Nephron (organoid): ENCODE measurements at regions not wholly inside any gene's neighbourhood (a gene's known extent, or its start where the extent isn't known, plus 50 kb on each side); places are given as distances from the start of the nearest gene placed in this dataset.
A peak's percentile ranks its signal among the peaks of the same experiment; 100 is the strongest.

Experiments
- H3K27ac Mint-ChIP-seq, 3 experiments: 2 replicates each; pipeline ENCODE4 v1.8.0; 2020; ENCODE audit warnings: mixed read lengths in 3 of 3, mild to moderate bottlenecking in 2 of 3, moderate library complexity in 1 of 3
- H3K27me3 Mint-ChIP-seq: 2 replicates; pipeline ENCODE4 v1.8.0; 2021; ENCODE audit warnings: low read depth, mild to moderate bottlenecking, moderate library complexity, mixed read lengths
- H3K36me3 Mint-ChIP-seq: 2 replicates; pipeline ENCODE4 v1.8.0; 2020; ENCODE audit warnings: low read depth, mixed read lengths
- H3K4me1 Mint-ChIP-seq: 2 replicates; pipeline ENCODE4 v1.8.0; 2020; ENCODE audit warnings: mixed read lengths
- H3K4me3 Mint-ChIP-seq, 3 experiments: 2 replicates each; pipeline ENCODE4 v1.8.0; 2020; ENCODE audit warnings: mild to moderate bottlenecking in 3 of 3, mixed read lengths in 3 of 3, moderate library complexity in 2 of 3
- H3K9me3 Mint-ChIP-seq: 2 replicates; pipeline ENCODE4 v1.8.0; 2020; ENCODE audit warnings: mixed read lengths
- TF ChIP-seq, protein P1 (sequence below), 3 experiments: fragments of 200-600 bp; sonication (generic); IDR thresholded peaks; one replicate each; pipeline ENCODE4 v1.5.0; 2021; ENCODE audit warnings: antibody characterized with exemption in 3 of 3; ENCODE audit not compliant: unreplicated experiment in 3 of 3

DNA sequence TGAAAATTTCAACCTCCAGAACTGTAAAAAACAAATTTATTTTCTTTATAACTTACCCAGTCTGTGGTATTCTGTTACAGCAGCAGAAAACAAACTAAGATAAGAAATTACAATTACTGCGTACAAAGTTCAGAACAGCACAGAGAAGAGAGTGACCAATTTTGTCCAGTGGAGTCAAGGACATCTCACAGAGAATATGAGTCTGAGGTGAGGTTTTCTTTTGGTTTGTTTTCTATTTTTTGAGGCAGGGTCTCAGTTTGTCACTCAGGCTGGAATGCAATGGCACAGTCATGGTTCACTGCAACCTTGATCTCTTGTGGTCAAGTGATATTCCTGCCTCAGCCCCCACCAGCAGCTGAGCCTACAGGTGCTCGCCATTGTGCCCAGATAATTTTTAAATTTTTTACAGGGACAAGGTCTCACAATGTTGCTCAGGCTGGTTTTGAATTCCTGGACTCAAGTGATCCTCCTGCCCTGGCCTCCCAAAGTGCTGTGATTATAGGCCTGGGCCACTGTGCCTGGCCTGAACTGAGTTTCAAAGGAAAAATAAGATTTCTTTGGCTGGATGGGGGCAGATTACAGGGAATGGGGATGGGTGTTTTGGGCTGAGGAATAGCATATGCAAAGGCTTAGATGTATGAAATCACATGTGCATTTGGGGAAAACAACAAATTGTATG lies 201.1 kb upstream of the USP24 start:
- Mint-ChIP-seq H3K9me3 (peaks cover 25% of the 10 kb centered on the region), H3K4me3 (no peak overlapping the region), H3K27ac (no peak overlapping the region), H3K27me3 (peaks cover 5% of the 10 kb centered on the region), H3K36me3 (no peaks in the 10 kb centered on the region), H3K4me1 (peaks cover 27% of the 10 kb centered on the region)
- TF ChIP-seq, protein P1, sequence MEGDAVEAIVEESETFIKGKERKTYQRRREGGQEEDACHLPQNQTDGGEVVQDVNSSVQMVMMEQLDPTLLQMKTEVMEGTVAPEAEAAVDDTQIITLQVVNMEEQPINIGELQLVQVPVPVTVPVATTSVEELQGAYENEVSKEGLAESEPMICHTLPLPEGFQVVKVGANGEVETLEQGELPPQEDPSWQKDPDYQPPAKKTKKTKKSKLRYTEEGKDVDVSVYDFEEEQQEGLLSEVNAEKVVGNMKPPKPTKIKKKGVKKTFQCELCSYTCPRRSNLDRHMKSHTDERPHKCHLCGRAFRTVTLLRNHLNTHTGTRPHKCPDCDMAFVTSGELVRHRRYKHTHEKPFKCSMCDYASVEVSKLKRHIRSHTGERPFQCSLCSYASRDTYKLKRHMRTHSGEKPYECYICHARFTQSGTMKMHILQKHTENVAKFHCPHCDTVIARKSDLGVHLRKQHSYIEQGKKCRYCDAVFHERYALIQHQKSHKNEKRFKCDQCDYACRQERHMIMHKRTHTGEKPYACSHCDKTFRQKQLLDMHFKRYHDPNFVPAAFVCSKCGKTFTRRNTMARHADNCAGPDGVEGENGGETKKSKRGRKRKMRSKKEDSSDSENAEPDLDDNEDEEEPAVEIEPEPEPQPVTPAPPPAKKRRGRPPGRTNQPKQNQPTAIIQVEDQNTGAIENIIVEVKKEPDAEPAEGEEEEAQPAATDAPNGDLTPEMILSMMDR (IDR thresholded peaks at IDR 0.05; ENCODE audit: unreplicated experiment in 3 of 3) = no peak

DNA sequence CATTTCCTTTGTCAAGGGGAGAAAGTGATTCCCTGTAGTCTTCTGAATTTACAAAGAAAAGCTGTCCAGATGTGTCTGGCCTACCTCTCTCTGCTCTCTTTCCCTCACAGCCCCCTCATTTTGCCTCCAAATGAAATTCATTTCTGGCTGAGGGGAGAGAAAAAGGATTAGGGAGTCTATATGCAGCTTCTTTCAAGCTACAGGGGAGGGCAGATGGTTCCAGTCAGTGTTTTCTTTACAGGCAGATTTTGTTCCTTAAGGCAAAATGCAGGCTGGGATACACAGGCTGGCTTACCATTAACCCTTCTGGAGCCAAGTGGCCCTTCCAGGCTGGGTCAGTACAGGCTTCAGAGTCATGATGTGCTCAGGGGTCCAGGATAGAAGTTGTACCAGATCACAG lies 198.1 kb upstream of the USP24 start:
- H3K9me3 Mint-ChIP-seq = peaks cover 33% of the 10 kb centered on the region
- H3K27ac Mint-ChIP-seq = peak overlapping the region; percentile 74 to 86 (median 77)
- H3K36me3 Mint-ChIP-seq = no peaks in the 10 kb centered on the region
- H3K4me1 Mint-ChIP-seq = peaks cover 10% of the 10 kb centered on the region
- H3K4me3 Mint-ChIP-seq = no peak overlapping the region
- H3K27me3 Mint-ChIP-seq = peaks cover 5% of the 10 kb centered on the region
- TF ChIP-seq, protein P1 (IDR thresholded peaks at IDR 0.05; ENCODE audit: unreplicated experiment in 3 of 3) = no peak

DNA sequence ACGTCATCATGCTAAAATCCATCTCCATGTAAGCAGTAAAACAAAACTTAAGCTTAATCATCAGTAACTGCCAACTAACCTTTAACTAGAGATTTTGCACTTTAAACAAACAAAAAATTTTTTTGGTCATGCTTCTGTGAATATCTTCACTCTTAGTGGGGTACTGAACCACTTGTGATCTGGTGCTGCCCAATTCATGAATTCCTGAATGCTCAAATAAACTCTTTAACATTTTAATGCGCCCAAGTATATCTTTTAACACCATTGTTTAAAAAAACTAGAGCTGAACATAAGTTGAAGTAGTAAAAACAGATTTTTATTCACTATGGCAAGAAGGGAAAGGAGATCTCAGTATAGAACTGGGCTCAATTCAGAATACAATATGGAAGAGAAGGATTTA lies 196.9 kb upstream of the USP24 start:
- Mint-ChIP-seq H3K27me3 (peaks cover 6% of the 10 kb centered on the region), H3K4me3 (no peak overlapping the region), H3K9me3 (peaks cover 33% of the 10 kb centered on the region), H3K4me1 (peaks cover 10% of the 10 kb centered on the region), H3K27ac (peak overlapping the region in 1 of 3 experiments; percentile 26), H3K36me3 (no peaks in the 10 kb centered on the region)
- TF ChIP-seq, protein P1 (IDR thresholded peaks at IDR 0.05; ENCODE audit: unreplicated experiment in 3 of 3) = no peak

DNA sequence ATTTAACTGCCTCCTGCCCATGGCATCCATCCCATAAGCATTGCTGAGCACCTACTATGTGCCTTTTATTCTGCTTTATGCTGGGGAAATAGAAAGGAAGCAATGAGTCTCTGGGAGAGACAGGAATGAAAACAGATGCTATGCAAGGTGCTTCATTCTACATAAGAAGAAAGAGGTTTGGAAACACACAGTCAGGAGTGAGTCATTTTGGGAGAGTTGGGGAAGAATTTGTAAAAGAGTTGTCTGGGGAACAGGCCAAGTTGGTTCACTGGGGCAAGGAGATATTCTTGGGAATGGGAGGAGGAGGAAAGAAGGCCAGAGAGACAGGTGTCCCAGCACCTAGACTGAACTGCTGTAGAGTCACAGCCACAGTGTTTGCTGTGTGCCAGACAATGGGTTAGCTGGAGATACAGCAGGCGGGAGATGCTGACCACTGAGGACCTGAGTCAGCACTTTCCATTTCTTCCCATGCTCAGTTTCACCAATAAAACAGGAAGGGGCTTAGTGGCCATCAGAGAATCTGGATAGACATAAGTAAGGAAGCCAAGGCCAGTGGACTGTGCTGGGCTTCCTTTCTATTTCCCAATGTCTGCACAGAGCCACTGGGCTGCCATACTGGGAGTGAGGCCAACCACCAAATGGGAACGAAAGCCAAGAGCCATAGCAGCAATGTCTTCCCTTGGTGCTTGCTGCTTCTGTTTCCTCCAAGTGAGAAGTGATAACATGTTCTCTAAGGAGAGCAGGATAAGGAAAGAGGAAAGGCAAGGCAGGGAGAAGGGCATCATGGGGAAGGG lies 187.7 kb upstream of the USP24 start:
- H3K4me3 Mint-ChIP-seq = no peak overlapping the region
- H3K4me1 Mint-ChIP-seq = peaks cover 14% of the 10 kb centered on the region
- H3K27ac Mint-ChIP-seq = no peak overlapping the region
- H3K36me3 Mint-ChIP-seq = no peaks in the 10 kb centered on the region
- peaks cover 17% of the 10 kb centered on the region for H3K27me3 Mint-ChIP-seq
- peaks cover 14% of the 10 kb centered on the region for H3K9me3 Mint-ChIP-seq
- TF ChIP-seq, protein P1 (IDR thresholded peaks at IDR 0.05; ENCODE audit: unreplicated experiment in 3 of 3) = no peak

DNA sequence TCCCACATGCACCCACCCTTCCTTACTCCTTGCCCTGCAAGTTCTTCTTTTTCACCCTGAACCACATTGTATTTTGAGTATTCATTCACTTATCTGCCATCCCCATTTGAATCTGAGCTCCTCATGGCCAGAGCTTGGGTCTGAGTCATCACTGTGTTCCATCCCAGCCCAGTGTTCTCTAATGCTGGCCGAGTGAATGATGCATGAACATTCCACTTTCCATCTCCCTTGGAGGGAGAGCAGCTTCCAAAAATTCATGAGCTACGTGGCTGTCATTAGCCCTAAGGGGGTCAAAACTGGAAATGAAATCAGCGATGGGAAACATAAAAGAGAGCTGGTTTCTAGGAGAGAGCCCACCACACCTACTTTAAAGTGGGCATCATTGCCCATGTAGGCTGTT lies 187.0 kb upstream of the USP24 start:
- Mint-ChIP-seq H3K4me1 (peaks cover 14% of the 10 kb centered on the region), H3K36me3 (no peaks in the 10 kb centered on the region), H3K27ac (peak overlapping the region in 1 of 3 experiments; percentile 61)

More for the DNA sequence above, 187.0 kb upstream of the USP24 start:
- TF ChIP-seq, protein P1 (IDR thresholded peaks at IDR 0.05; ENCODE audit: unreplicated experiment in 3 of 3) = no peak
- Mint-ChIP-seq H3K4me3 (no peak overlapping the region), H3K9me3 (peaks cover 14% of the 10 kb centered on the region), H3K27me3 (peaks cover 20% of the 10 kb centered on the region)
